HEK293 (cell line): ENCODE measurements at regions not wholly inside any gene's neighbourhood (a gene's known extent, or its start where the extent isn't known, plus 50 kb on each side); places are given as distances from the start of the nearest gene placed in this dataset.

Experiments used
- CTCF ChIA-PET: fragments of 350-600 bp; formaldehyde crosslinking; extraction: SDS; loops from one replicate; lab custom pipeline; 2021; ENCODE audit warnings: antibody characterized with exemption; lab: Yijun Ruan, JAX
- POLR2A ChIA-PET: fragments of 300-600 bp; formaldehyde crosslinking; extraction: SDS; loops from one replicate; lab custom pipeline; 2020; ENCODE audit warnings: antibody characterized with exemption, inconsistent platforms; lab: Yijun Ruan, JAX
- H3K27ac ChIP-seq: fragments of 200-500 bp; sonication (Bioruptor generic); 2 replicates; pipeline ENCODE4 v1.5.1; 2014; ENCODE audit warnings: low read depth, low read length, control low read depth, inconsistent platforms; ENCODE audit errors: extremely low read depth
- H3K36me3 ChIP-seq, 2 experiments: fragments of 200-500 bp in 1 of 2; sonication (Bioruptor generic) in 1 of 2; 1 replicate in 1 of 2; 2 replicates in 1 of 2; pipeline ENCODE4 v1.5.1; 2014 to 2017; ENCODE audit warnings: inconsistent platforms in 2 of 2, low read length in 2 of 2; ENCODE audit not compliant: control insufficient read depth in 2 of 2, insufficient read depth in 1 of 2
- H3K4me1 ChIP-seq: fragments of 200-500 bp; sonication (Bioruptor generic); 2 replicates; pipeline ENCODE4 v1.5.1; 2014; ENCODE audit warnings: mild to moderate bottlenecking, low read length, inconsistent platforms; ENCODE audit not compliant: control insufficient read depth, insufficient read depth
- H3K4me3 ChIP-seq: 2 replicates; pipeline ENCODE4 v1.5.1; 2011; ENCODE audit warnings: low read depth, mild to moderate bottlenecking, control low read depth, low read length, moderate library complexity
- H3K9me3 ChIP-seq: fragments of 200-500 bp; sonication (Bioruptor generic); 2 replicates; pipeline ENCODE4 v1.5.1; 2014; ENCODE audit warnings: low read depth, low read length, inconsistent platforms; ENCODE audit not compliant: control insufficient read depth, insufficient read depth
- EGR2 ChIP-seq: fragments of 450-650 bp; formaldehyde crosslinking; IDR thresholded peaks from 2 replicates; pipeline ENCODE4 v1.5.1; 2016; ENCODE audit warnings: low read depth, missing biosample characterization, missing genetic modification characterization
- GLI2 ChIP-seq: fragments of 450-650 bp; formaldehyde crosslinking; IDR thresholded peaks from 2 replicates; pipeline ENCODE4; 2017; ENCODE audit warnings: missing biosample characterization, missing genetic modification characterization, low read depth, borderline replicate concordance
- MYNN ChIP-seq: fragments of 450-650 bp; formaldehyde crosslinking; IDR thresholded peaks from 2 replicates; pipeline ENCODE4 v1.5.1; 2016; ENCODE audit warnings: missing biosample characterization, missing genetic modification characterization, borderline replicate concordance
- REPIN1 ChIP-seq: fragments of 450-650 bp; formaldehyde crosslinking; IDR thresholded peaks from 2 replicates; pipeline ENCODE4 v1.5.1; 2017; ENCODE audit warnings: missing biosample characterization, missing genetic modification characterization, low read depth
- SALL2 ChIP-seq: fragments of 450-650 bp; formaldehyde crosslinking; IDR thresholded peaks from 2 replicates; pipeline ENCODE4 v1.5.0; 2017; ENCODE audit warnings: missing biosample characterization, mild to moderate bottlenecking, missing genetic modification characterization, borderline replicate concordance
- TCF7L2 ChIP-seq: IDR thresholded peaks from 2 replicates; pipeline ENCODE4 v1.6.1; 2011; ENCODE audit warnings: low read depth, mild to moderate bottlenecking, inconsistent platforms, low read length, moderate library complexity, borderline replicate concordance
- ZBTB1 ChIP-seq: fragments of 450-650 bp; formaldehyde crosslinking; IDR thresholded peaks from 2 replicates; pipeline ENCODE4 v1.5.1; 2016; ENCODE audit warnings: missing biosample characterization, missing genetic modification characterization
- ZEB2 ChIP-seq: fragments of 450-650 bp; formaldehyde crosslinking; IDR thresholded peaks from 2 replicates; pipeline ENCODE4 v1.5.1; 2016; ENCODE audit warnings: missing biosample characterization, missing genetic modification characterization
- ZNF112 ChIP-seq: fragments of 450-650 bp; formaldehyde crosslinking; IDR thresholded peaks from 2 replicates; pipeline ENCODE4 v1.5.0; 2017; ENCODE audit warnings: missing biosample characterization, missing genetic modification characterization
- ZNF121 ChIP-seq: fragments of 450-650 bp; formaldehyde crosslinking; IDR thresholded peaks from 2 replicates; pipeline ENCODE4 v1.5.1; 2016; ENCODE audit warnings: missing biosample characterization, missing genetic modification characterization
- ZNF133 ChIP-seq: fragments of 450-650 bp; formaldehyde crosslinking; IDR thresholded peaks from 2 replicates; pipeline ENCODE4 v1.5.1; 2016; ENCODE audit warnings: missing biosample characterization, missing genetic modification characterization
- ZNF214 ChIP-seq: fragments of 450-650 bp; formaldehyde crosslinking; IDR thresholded peaks from 2 replicates; pipeline ENCODE4 v1.5.1; 2017; ENCODE audit warnings: missing biosample characterization, mild to moderate bottlenecking, missing genetic modification characterization, borderline replicate concordance
- ZNF311 ChIP-seq: fragments of 450-650 bp; formaldehyde crosslinking; IDR thresholded peaks from 2 replicates; pipeline ENCODE4 v1.5.1; 2017; ENCODE audit warnings: missing biosample characterization, missing genetic modification characterization, borderline replicate concordance
- ZNF341 ChIP-seq: fragments of 450-650 bp; formaldehyde crosslinking; IDR thresholded peaks from 2 replicates; pipeline ENCODE4; 2016; ENCODE audit warnings: low read depth, missing biosample characterization, missing genetic modification characterization
- ZNF426 ChIP-seq: fragments of 450-650 bp; formaldehyde crosslinking; IDR thresholded peaks from 2 replicates; pipeline ENCODE4 v1.5.1; 2017; ENCODE audit warnings: missing biosample characterization, missing genetic modification characterization, mild to moderate bottlenecking, inconsistent platforms, moderate library complexity
- ZNF521 ChIP-seq: fragments of 450-650 bp; formaldehyde crosslinking; IDR thresholded peaks from 2 replicates; pipeline ENCODE4 v1.5.1; 2017; ENCODE audit warnings: missing biosample characterization, mild to moderate bottlenecking, missing genetic modification characterization
- ZNF560 ChIP-seq: fragments of 450-650 bp; formaldehyde crosslinking; IDR thresholded peaks from 2 replicates; pipeline ENCODE4 v1.5.1; 2017; ENCODE audit warnings: missing biosample characterization, missing genetic modification characterization, borderline replicate concordance
- ZNF629 ChIP-seq: fragments of 450-650 bp; formaldehyde crosslinking; IDR thresholded peaks from 2 replicates; pipeline ENCODE4 v1.5.1; 2017; ENCODE audit warnings: missing biosample characterization, missing genetic modification characterization
- ZNF664 ChIP-seq: fragments of 450-650 bp; formaldehyde crosslinking; IDR thresholded peaks from 2 replicates; pipeline ENCODE4 v1.5.1; 2016; ENCODE audit warnings: missing biosample characterization, missing genetic modification characterization
- ZNF776 ChIP-seq: fragments of 450-650 bp; formaldehyde crosslinking; IDR thresholded peaks from 2 replicates; pipeline ENCODE4 v1.5.0; 2017; ENCODE audit warnings: missing biosample characterization, missing genetic modification characterization, borderline replicate concordance
- ZNF777 ChIP-seq: fragments of 450-650 bp; formaldehyde crosslinking; IDR thresholded peaks from 2 replicates; pipeline ENCODE4 v1.5.1; 2017; ENCODE audit warnings: missing biosample characterization, missing genetic modification characterization, borderline replicate concordance
- ZNF837 ChIP-seq: fragments of 450-650 bp; formaldehyde crosslinking; IDR thresholded peaks from 2 replicates; pipeline ENCODE4 v1.5.1; 2016; ENCODE audit warnings: missing biosample characterization, missing genetic modification characterization
- ZSCAN30 ChIP-seq: fragments of 450-650 bp; IDR thresholded peaks from 2 replicates; pipeline ENCODE4 v1.5.1; 2018; ENCODE audit warnings: missing biosample characterization, mild to moderate bottlenecking, missing genetic modification characterization, moderate library complexity
- TF ChIP-seq, protein P1 (sequence below): fragments of 450-650 bp; formaldehyde crosslinking; IDR thresholded peaks from 2 replicates; pipeline ENCODE4 v1.5.1; 2016; ENCODE audit warnings: missing biosample characterization, missing genetic modification characterization
- TF ChIP-seq, protein P2 (sequence below): IDR thresholded peaks from 2 replicates; pipeline ENCODE4 v1.6.1; 2011; ENCODE audit warnings: mild to moderate bottlenecking, low read depth, low read length, borderline replicate concordance
- TF ChIP-seq, protein P3 (sequence below): fragments of 450-650 bp; formaldehyde crosslinking; IDR thresholded peaks from 2 replicates; pipeline ENCODE4 v1.5.1; 2016; ENCODE audit warnings: missing biosample characterization, missing genetic modification characterization
- TF ChIP-seq, protein P4 (sequence below): fragments of 450-650 bp; formaldehyde crosslinking; IDR thresholded peaks from 2 replicates; pipeline ENCODE4 v1.5.1; 2016; ENCODE audit warnings: missing biosample characterization, missing genetic modification characterization

DNA sequence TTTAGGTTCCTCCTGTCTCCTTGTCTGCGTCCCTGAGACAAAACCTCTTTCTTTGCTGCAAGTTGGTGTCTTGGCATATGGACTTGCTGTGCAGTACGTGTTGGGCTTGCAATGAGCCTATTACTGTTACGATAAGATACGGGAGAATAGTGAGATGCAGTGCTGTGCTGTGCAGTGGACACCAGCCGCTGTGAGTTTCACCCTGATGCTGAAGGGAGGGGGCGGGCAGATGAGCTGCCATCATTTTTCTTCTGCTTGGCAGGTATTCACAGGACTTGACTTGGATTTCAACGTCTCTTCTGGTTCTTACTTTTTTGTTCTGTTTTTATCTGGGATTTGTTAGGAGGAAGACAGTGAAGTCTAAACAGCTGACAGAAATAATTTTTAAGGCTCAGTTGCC is 257.1 kb upstream of the PITRM1 start (continued):
- TF ChIP-seq ZNF426 (no peak), ZNF214 (no peak), ZNF776 (tag by site-specific recombination) (no peak), ZNF112 (tag by site-specific recombination) (no peak), ZEB2 (no peak), ZNF133 (tag by site-specific recombination) (no peak), ZNF664 (no peak)

DNA sequence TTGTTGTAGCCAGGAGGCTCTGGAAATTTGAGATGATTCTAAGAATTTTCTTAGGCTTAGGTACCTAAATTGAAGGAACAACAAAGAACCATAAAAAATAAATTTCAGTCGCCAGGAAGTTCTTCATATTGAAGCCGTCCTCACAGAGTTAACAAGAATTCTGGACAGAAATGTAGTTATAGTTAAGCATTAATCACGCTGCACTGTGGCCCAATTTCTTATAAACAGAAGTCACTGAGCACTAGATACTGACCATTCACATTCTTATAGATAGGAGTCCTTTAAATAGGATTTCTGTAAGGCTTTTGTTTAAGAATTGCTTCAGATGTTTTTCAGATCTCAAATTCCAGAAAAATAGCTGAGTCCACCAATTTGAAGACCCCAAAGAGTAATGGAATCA is 256.2 kb upstream of the PITRM1 start:
- Histone ChIP-seq H3K9me3 (no peaks in the 10 kb centered on the region), H3K27ac (no peak overlapping the region), H3K36me3 (no peaks in the 10 kb centered on the region), H3K4me3 (no peak overlapping the region), H3K4me1 (no peaks in the 10 kb centered on the region)
- CTCF ChIA-PET: no interaction called here
- POLR2A ChIA-PET: no interaction called here
- no peak for TF ChIP-seq REPIN1 (tag by site-specific recombination)
- no peak for TF ChIP-seq ZNF311 (tag by site-specific recombination)
- TF ChIP-seq GLI2 (tag by site-specific recombination): no peak
- no peak for TF ChIP-seq ZNF121 (tag by site-specific recombination)
- TF ChIP-seq ZSCAN30: no peak
- TF ChIP-seq ZNF133 (tag by site-specific recombination): no peak
- TF ChIP-seq, protein P1, sequence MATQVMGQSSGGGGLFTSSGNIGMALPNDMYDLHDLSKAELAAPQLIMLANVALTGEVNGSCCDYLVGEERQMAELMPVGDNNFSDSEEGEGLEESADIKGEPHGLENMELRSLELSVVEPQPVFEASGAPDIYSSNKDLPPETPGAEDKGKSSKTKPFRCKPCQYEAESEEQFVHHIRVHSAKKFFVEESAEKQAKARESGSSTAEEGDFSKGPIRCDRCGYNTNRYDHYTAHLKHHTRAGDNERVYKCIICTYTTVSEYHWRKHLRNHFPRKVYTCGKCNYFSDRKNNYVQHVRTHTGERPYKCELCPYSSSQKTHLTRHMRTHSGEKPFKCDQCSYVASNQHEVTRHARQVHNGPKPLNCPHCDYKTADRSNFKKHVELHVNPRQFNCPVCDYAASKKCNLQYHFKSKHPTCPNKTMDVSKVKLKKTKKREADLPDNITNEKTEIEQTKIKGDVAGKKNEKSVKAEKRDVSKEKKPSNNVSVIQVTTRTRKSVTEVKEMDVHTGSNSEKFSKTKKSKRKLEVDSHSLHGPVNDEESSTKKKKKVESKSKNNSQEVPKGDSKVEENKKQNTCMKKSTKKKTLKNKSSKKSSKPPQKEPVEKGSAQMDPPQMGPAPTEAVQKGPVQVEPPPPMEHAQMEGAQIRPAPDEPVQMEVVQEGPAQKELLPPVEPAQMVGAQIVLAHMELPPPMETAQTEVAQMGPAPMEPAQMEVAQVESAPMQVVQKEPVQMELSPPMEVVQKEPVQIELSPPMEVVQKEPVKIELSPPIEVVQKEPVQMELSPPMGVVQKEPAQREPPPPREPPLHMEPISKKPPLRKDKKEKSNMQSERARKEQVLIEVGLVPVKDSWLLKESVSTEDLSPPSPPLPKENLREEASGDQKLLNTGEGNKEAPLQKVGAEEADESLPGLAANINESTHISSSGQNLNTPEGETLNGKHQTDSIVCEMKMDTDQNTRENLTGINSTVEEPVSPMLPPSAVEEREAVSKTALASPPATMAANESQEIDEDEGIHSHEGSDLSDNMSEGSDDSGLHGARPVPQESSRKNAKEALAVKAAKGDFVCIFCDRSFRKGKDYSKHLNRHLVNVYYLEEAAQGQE (tag by site-specific recombination): no peak

DNA sequence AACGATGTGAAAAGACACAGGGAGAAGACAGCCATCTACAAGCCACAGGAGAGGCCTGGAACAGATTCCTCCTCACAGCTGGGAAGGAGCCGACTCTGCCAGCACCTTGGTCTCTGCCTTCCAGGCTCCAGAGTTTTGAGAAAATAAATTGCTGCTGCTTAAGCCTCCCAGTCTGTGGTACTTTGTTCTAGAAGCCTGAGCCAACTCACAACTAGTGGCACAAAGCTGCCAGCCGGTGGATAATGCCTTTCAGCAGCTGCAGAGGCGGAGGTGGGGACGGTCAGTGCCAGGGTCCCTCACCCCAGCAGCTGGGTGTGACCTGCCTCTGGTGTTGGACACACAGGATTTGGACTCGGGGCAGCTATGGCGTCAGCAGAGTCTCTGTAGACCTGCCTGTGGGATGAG is 255.4 kb upstream of the PITRM1 start:
- no peak overlapping the region for H3K27ac ChIP-seq
- POLR2A ChIA-PET: no interaction called here
- CTCF ChIA-PET: interaction anchor here (0.6 kb wide), 1 partner anchor 242 kb away, joined by 3 read pairs; no protein-coding TSS in a partner anchor
- TF ChIP-seq TCF7L2 (no peak), ZBTB1 (tag by site-specific recombination) (no peak), EGR2 (tag by site-specific recombination) (no peak), ZNF341 (tag by site-specific recombination) (no peak), SALL2 (tag by site-specific recombination) (no peak), ZNF777 (tag by site-specific recombination) (no peak), MYNN (tag by site-specific recombination) (no peak), ZNF837 (tag by site-specific recombination) (no peak), ZNF521 (tag by site-specific recombination) (no peak), ZNF560 (tag by site-specific recombination) (no peak), ZNF629 (tag by site-specific recombination) (no peak)
- TF ChIP-seq, protein P2, sequence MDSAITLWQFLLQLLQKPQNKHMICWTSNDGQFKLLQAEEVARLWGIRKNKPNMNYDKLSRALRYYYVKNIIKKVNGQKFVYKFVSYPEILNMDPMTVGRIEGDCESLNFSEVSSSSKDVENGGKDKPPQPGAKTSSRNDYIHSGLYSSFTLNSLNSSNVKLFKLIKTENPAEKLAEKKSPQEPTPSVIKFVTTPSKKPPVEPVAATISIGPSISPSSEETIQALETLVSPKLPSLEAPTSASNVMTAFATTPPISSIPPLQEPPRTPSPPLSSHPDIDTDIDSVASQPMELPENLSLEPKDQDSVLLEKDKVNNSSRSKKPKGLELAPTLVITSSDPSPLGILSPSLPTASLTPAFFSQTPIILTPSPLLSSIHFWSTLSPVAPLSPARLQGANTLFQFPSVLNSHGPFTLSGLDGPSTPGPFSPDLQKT: no peak
- TF ChIP-seq, protein P3, sequence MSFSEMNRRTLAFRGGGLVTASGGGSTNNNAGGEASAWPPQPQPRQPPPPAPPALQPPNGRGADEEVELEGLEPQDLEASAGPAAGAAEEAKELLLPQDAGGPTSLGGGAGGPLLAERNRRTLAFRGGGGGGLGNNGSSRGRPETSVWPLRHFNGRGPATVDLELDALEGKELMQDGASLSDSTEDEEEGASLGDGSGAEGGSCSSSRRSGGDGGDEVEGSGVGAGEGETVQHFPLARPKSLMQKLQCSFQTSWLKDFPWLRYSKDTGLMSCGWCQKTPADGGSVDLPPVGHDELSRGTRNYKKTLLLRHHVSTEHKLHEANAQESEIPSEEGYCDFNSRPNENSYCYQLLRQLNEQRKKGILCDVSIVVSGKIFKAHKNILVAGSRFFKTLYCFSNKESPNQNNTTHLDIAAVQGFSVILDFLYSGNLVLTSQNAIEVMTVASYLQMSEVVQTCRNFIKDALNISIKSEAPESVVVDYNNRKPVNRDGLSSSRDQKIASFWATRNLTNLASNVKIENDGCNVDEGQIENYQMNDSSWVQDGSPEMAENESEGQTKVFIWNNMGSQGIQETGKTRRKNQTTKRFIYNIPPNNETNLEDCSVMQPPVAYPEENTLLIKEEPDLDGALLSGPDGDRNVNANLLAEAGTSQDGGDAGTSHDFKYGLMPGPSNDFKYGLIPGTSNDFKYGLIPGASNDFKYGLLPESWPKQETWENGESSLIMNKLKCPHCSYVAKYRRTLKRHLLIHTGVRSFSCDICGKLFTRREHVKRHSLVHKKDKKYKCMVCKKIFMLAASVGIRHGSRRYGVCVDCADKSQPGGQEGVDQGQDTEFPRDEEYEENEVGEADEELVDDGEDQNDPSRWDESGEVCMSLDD (tag by site-specific recombination): no peak
- TF ChIP-seq, protein P4, sequence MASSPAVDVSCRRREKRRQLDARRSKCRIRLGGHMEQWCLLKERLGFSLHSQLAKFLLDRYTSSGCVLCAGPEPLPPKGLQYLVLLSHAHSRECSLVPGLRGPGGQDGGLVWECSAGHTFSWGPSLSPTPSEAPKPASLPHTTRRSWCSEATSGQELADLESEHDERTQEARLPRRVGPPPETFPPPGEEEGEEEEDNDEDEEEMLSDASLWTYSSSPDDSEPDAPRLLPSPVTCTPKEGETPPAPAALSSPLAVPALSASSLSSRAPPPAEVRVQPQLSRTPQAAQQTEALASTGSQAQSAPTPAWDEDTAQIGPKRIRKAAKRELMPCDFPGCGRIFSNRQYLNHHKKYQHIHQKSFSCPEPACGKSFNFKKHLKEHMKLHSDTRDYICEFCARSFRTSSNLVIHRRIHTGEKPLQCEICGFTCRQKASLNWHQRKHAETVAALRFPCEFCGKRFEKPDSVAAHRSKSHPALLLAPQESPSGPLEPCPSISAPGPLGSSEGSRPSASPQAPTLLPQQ: no peak

More for the DNA sequence above, 255.4 kb upstream of the PITRM1 start:
- Histone ChIP-seq H3K9me3 (no peaks in the 10 kb centered on the region), H3K4me1 (no peaks in the 10 kb centered on the region), H3K4me3 (no peak overlapping the region), H3K36me3 (no peaks in the 10 kb centered on the region)
